ENCODE measurements at regions not wholly inside any gene's neighbourhood (a gene's known extent, or its start where the extent isn't known, plus 50 kb on each side); places are given as distances from the start of the nearest gene placed in this dataset.

DNA sequence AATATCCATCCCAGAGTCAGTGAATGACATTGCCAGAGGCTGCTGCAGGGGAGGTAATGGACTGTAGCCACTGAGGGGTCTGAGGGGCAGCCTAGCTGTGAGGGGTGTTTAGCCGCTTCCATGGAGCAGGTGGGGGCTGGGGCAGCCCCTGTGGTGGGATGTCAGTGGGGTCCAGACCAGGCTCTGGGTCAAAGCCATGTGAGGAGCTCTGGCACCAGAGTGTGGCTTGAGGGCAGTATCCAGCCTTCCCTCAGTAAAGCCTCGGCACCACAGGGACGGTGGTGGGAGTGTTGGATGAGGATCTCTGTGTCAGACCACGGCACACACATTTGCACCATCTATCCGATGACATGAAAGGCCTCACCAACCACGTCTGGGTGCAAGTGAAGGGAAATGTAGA lies 85.0 kb downstream of the INHBB start:
- no peaks in the 10 kb centered on the region for H3K27me3 ChIP-seq (ENCODE audit: control insufficient read depth, low read length)
- no peaks in the 10 kb centered on the region for H4K20me1 ChIP-seq (ENCODE audit: control insufficient read depth, insufficient read depth, low read depth, low read length)
- no peaks in the 10 kb centered on the region for H3K36me3 ChIP-seq (ENCODE audit: control insufficient read depth, low read length)
- no peaks in the 10 kb centered on the region for H3K9me2 ChIP-seq (replicated peaks; ENCODE audit: control insufficient read depth, low read length)
- H3K4me2 ChIP-seq (ENCODE audit: low read length), result no peak overlapping the region
- H3F3A ChIP-seq (ENCODE audit: control insufficient read depth, insufficient read depth), result no peaks in the 10 kb centered on the region
- no peaks in the 10 kb centered on the region for H3K9me3 ChIP-seq (ENCODE audit: control insufficient read depth, insufficient read depth, low read length)
- TF ChIP-seq EZH2phosphoT487 (IDR thresholded peaks at IDR 0.05; ENCODE audit: borderline replicate concordance, low read length), result no peak
- TF ChIP-seq, protein P1, sequence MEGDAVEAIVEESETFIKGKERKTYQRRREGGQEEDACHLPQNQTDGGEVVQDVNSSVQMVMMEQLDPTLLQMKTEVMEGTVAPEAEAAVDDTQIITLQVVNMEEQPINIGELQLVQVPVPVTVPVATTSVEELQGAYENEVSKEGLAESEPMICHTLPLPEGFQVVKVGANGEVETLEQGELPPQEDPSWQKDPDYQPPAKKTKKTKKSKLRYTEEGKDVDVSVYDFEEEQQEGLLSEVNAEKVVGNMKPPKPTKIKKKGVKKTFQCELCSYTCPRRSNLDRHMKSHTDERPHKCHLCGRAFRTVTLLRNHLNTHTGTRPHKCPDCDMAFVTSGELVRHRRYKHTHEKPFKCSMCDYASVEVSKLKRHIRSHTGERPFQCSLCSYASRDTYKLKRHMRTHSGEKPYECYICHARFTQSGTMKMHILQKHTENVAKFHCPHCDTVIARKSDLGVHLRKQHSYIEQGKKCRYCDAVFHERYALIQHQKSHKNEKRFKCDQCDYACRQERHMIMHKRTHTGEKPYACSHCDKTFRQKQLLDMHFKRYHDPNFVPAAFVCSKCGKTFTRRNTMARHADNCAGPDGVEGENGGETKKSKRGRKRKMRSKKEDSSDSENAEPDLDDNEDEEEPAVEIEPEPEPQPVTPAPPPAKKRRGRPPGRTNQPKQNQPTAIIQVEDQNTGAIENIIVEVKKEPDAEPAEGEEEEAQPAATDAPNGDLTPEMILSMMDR (IDR thresholded peaks at IDR 0.05; ENCODE audit: low read depth, low read length, poor library complexity, severe bottlenecking), result no peak
- H3K4me1 ChIP-seq (ENCODE audit: control insufficient read depth, low read length), result no peaks in the 10 kb centered on the region
- no peak overlapping the region for H3K4me3 ChIP-seq (ENCODE audit: low read length)
- H3K27ac ChIP-seq (ENCODE audit: low read depth, low read length), result no peak overlapping the region
- no peaks in the 10 kb centered on the region for H3K79me2 ChIP-seq (ENCODE audit: control insufficient read depth, low read length)

DNA sequence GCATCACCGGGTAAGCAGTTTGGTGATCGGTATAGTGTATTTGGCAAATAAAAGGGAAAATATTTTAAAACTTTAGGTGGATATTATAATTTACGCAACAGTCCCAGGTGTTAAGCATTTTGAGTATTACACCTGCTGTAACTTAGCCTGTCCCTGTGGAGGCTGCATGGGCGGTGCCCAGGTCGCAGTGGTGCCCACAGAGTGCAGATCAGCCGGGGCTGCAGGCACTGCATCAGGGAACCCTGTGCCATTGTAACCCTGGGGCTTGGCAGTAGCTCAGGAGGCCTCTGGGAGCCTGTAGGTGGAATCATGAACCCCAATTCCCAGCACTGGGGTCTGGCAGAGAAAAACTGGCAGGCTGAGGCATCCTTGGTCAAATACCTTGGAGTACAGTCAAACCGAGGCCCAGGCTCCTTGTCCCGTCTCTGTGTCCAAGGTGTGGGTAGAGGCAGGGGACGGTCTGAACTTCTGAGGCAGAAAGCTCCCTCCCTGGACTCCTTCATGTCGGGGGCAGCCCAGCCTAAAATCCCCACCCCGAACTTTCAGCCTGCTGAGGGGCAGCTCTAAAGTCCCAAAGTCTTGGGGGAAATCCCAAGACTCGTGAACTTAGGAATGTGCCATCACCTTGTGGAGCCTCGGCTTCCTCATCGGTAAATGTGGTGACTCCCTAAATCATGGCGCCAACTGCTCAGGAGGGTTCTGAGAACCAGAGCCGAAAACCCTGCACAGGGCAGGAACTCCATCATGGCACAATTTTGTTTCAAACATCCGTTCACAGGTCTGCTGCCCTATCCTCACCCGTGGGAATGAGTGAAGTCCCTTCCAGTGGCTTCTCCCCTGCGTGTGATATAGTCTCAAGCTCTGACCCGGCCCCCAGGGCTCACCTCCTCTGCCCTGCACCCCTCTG lies 85.7 kb downstream of the INHBB start:
- Histone ChIP-seq H3K4me1 (ENCODE audit: control insufficient read depth, low read length) (no peaks in the 10 kb centered on the region), H3K79me2 (ENCODE audit: control insufficient read depth, low read length) (no peaks in the 10 kb centered on the region), H3K27ac (ENCODE audit: low read depth, low read length) (no peak overlapping the region), H3K27me3 (ENCODE audit: control insufficient read depth, low read length) (no peaks in the 10 kb centered on the region), H3K9me2 (replicated peaks; ENCODE audit: control insufficient read depth, low read length) (no peaks in the 10 kb centered on the region), H3F3A (ENCODE audit: control insufficient read depth, insufficient read depth) (no peaks in the 10 kb centered on the region), H3K36me3 (ENCODE audit: control insufficient read depth, low read length) (no peaks in the 10 kb centered on the region), H3K4me2 (ENCODE audit: low read length) (no peak overlapping the region), H4K20me1 (ENCODE audit: control insufficient read depth, insufficient read depth, low read depth, low read length) (no peaks in the 10 kb centered on the region), H3K9me3 (ENCODE audit: control insufficient read depth, insufficient read depth, low read length) (no peaks in the 10 kb centered on the region), H3K4me3 (ENCODE audit: low read length) (no peak overlapping the region)
- TF ChIP-seq EZH2phosphoT487 (IDR thresholded peaks at IDR 0.05; ENCODE audit: borderline replicate concordance, low read length), result no peak
- TF ChIP-seq, protein P1 (IDR thresholded peaks at IDR 0.05; ENCODE audit: low read depth, low read length, poor library complexity, severe bottlenecking), result no peak

DNA sequence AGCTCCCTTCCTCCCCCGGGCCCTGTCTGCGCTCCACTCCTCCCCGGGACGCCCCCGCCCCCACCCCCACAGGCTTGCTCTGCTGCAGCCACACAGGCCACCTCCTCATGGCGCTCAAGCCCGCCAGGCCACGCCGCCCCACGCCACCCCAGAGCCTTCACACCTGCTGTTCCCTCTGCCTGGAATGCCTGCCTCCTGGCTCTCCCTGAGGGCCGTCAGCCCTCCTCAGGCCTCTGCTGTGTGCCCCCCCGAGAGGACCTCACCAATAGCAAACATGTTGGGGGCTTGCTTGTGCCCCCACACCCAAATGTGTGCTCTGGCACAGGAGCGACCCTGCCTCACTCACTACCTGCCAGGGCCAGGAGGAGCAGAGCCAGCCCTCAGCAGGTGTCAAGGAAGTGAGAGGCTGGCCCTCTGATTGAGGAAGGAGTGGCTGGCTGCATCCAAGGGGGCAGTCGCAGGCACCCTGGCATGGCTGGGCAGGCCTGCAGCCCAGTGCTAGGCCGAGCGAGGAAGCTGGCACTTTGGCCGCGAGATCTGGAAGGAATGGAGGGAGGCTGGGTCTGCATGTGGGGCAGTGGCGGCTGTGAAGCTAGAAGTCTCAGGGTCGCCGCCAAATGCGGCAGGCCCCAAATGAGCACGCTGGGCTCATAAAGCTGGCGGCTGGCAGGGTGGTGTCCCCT lies 86.5 kb downstream of the INHBB start:
- Histone ChIP-seq H3K9me2 (replicated peaks; ENCODE audit: control insufficient read depth, low read length) (no peaks in the 10 kb centered on the region), H3K79me2 (ENCODE audit: control insufficient read depth, low read length) (no peaks in the 10 kb centered on the region), H3K4me1 (ENCODE audit: control insufficient read depth, low read length) (no peaks in the 10 kb centered on the region)

More for the DNA sequence above, 86.5 kb downstream of the INHBB start:
- TF ChIP-seq, protein P1 (IDR thresholded peaks at IDR 0.05; ENCODE audit: low read depth, low read length, poor library complexity, severe bottlenecking), result no peak
- TF ChIP-seq EZH2phosphoT487 (IDR thresholded peaks at IDR 0.05; ENCODE audit: borderline replicate concordance, low read length), result no peak
- H4K20me1 ChIP-seq (ENCODE audit: control insufficient read depth, insufficient read depth, low read depth, low read length), result no peaks in the 10 kb centered on the region
- no peaks in the 10 kb centered on the region for H3F3A ChIP-seq (ENCODE audit: control insufficient read depth, insufficient read depth)
- H3K36me3 ChIP-seq (ENCODE audit: control insufficient read depth, low read length), result no peaks in the 10 kb centered on the region
- H3K27ac ChIP-seq (ENCODE audit: low read depth, low read length), result no peak overlapping the region
- no peak overlapping the region for H3K4me2 ChIP-seq (ENCODE audit: low read length)
- no peaks in the 10 kb centered on the region for H3K27me3 ChIP-seq (ENCODE audit: control insufficient read depth, low read length)
- H3K9me3 ChIP-seq (ENCODE audit: control insufficient read depth, insufficient read depth, low read length), result no peaks in the 10 kb centered on the region
- H3K4me3 ChIP-seq (ENCODE audit: low read length), result no peak overlapping the region
